Osteocyte (in vitro differentiated cells): ENCODE measurements at regions not wholly inside any gene's neighbourhood (a gene's known extent, or its start where the extent isn't known, plus 50 kb on each side); places are given as distances from the start of the nearest gene placed in this dataset.

Experiments used
- DNase-seq: peaks from one replicate; pipeline ENCODE4 v3.0.0; 2021; ENCODE audit warnings: mixed read lengths; ENCODE audit not compliant: unreplicated experiment; ENCODE audit errors: extremely low spot score
- H3K27ac Mint-ChIP-seq: one replicate; pipeline ENCODE4 v1.8.0; 2021; ENCODE audit warnings: mild to moderate bottlenecking, mixed read lengths; ENCODE audit not compliant: unreplicated experiment
- H3K27me3 Mint-ChIP-seq: one replicate; pipeline ENCODE4 v1.8.0; 2021; ENCODE audit warnings: mixed read lengths; ENCODE audit not compliant: unreplicated experiment
- H3K36me3 Mint-ChIP-seq: one replicate; pipeline ENCODE4 v1.8.0; 2021; ENCODE audit warnings: mixed read lengths; ENCODE audit not compliant: unreplicated experiment
- H3K4me1 Mint-ChIP-seq: one replicate; pipeline ENCODE4 v1.8.0; 2021; ENCODE audit warnings: mixed read lengths; ENCODE audit not compliant: unreplicated experiment
- H3K4me3 Mint-ChIP-seq: one replicate; pipeline ENCODE4 v1.8.0; 2021; ENCODE audit warnings: mild to moderate bottlenecking, moderate library complexity, mixed read lengths; ENCODE audit not compliant: unreplicated experiment
- H3K9me3 Mint-ChIP-seq: one replicate; pipeline ENCODE4 v1.8.0; 2021; ENCODE audit warnings: mixed read lengths; ENCODE audit not compliant: unreplicated experiment
- CTCF ChIP-seq: fragments of 200-600 bp; sonication (generic); IDR thresholded peaks from 2 replicates; pipeline ENCODE4 v1.5.0; 2021; ENCODE audit warnings: antibody characterized with exemption, mild to moderate bottlenecking, moderate library complexity

GRCh38 chr10:111199587-111199986 is 122.8 kb downstream of the ADRA2A start:
- peaks cover 4% of the 10 kb centered on the region for H3K27me3 Mint-ChIP-seq
- no peak overlapping the region for H3K4me3 Mint-ChIP-seq
- H3K27ac Mint-ChIP-seq = no peak overlapping the region
- no peak for TF ChIP-seq CTCF
- DNase-seq = no peak
- no peaks in the 10 kb centered on the region for H3K9me3 Mint-ChIP-seq
- H3K4me1 Mint-ChIP-seq = no peaks in the 10 kb centered on the region
- no peaks in the 10 kb centered on the region for H3K36me3 Mint-ChIP-seq

GRCh38 chr10:111200505-111201186 is 123.8 kb downstream of the ADRA2A start:
- no peaks in the 10 kb centered on the region for H3K36me3 Mint-ChIP-seq
- no peak overlapping the region for H3K4me3 Mint-ChIP-seq
- H3K4me1 Mint-ChIP-seq = no peaks in the 10 kb centered on the region
- no peak overlapping the region for H3K27ac Mint-ChIP-seq
- H3K27me3 Mint-ChIP-seq = no peaks in the 10 kb centered on the region
- no peak for DNase-seq
- TF ChIP-seq CTCF = no peak
- no peaks in the 10 kb centered on the region for H3K9me3 Mint-ChIP-seq

DNA sequence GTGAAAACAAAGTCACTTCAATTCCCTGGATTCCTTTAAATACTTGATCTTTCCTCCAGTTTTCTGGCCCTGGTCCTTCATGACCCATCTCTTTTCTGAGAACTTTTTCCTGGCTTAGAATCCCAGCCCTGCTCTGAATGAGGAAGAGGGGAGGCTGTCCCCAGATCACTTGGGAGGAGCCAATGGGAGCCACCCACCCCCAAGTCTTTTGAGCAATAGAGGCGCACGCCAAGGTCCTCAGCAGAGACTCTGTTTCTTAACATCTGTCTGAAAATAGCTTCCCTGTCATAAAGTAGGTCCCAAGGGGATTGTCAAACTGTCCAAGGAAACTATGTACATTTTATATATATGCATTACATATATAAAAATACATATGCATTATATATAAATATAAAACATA is 126.8 kb downstream of the ADRA2A start:
- H3K36me3 Mint-ChIP-seq = no peaks in the 10 kb centered on the region
- H3K4me3 Mint-ChIP-seq = no peak overlapping the region
- no peaks in the 10 kb centered on the region for H3K9me3 Mint-ChIP-seq
- H3K27me3 Mint-ChIP-seq = no peaks in the 10 kb centered on the region
- TF ChIP-seq CTCF = no peak
- DNase-seq = no peak
- no peaks in the 10 kb centered on the region for H3K4me1 Mint-ChIP-seq
- H3K27ac Mint-ChIP-seq = no peak overlapping the region

GRCh38 chr10:111204838-111205237 is 128.0 kb downstream of the ADRA2A start:
- no peak for DNase-seq
- Mint-ChIP-seq H3K36me3 (no peaks in the 10 kb centered on the region), H3K9me3 (no peaks in the 10 kb centered on the region), H3K4me1 (no peaks in the 10 kb centered on the region), H3K4me3 (no peak overlapping the region), H3K27ac (no peak overlapping the region), H3K27me3 (no peaks in the 10 kb centered on the region)
- no peak for TF ChIP-seq CTCF

DNA sequence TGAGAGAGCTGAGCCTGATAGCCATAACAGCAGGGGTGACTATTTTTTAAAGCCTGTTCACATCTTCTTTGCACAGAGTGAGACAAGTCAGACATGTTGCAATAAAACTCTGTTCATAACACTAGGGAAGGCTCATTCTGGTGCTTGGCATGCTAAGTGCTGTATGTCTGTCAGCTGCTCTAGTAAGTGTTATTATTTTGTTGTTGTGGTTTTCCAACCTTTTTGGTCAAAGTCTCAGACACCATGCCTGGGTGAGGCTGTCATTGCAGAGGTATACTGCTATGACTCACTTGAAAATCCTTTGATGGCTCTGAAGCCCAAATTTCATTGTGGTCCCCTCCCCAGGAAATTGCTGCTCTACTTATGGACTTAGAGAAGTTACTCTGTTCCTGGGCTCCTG is 129.7 kb downstream of the ADRA2A start:
- no peaks in the 10 kb centered on the region for H3K36me3 Mint-ChIP-seq
- no peaks in the 10 kb centered on the region for H3K27me3 Mint-ChIP-seq
- H3K4me1 Mint-ChIP-seq = no peaks in the 10 kb centered on the region
- DNase-seq = no peak
- no peaks in the 10 kb centered on the region for H3K9me3 Mint-ChIP-seq
- H3K4me3 Mint-ChIP-seq = no peak overlapping the region
- H3K27ac Mint-ChIP-seq = no peak overlapping the region
- TF ChIP-seq CTCF = no peak
